Fibroblast of pulmonary artery (primary cell): ENCODE measurements at regions not wholly inside any gene's neighbourhood (a gene's known extent, or its start where the extent isn't known, plus 50 kb on each side); places are given as distances from the start of the nearest gene placed in this dataset.

ENCODE experiments used
- DNase-seq: peaks from one replicate; pipeline ENCODE4 v3.0.0-alpha.2; 2010; ENCODE audit warnings: low read depth
- H3K4me3 ChIP-seq: replicated peaks from 2 replicates; pipeline ENCODE4 v1.5.1; 2011; ENCODE audit warnings: low read depth, mild to moderate bottlenecking, control low read depth, low read length, moderate library complexity
- TF ChIP-seq, protein P1 (sequence below): IDR thresholded peaks from 2 replicates; pipeline ENCODE4 v1.5.1; 2011; ENCODE audit warnings: mild to moderate bottlenecking, control low read depth, low read length, inconsistent platforms; ENCODE audit errors: missing control alignments

DNA sequence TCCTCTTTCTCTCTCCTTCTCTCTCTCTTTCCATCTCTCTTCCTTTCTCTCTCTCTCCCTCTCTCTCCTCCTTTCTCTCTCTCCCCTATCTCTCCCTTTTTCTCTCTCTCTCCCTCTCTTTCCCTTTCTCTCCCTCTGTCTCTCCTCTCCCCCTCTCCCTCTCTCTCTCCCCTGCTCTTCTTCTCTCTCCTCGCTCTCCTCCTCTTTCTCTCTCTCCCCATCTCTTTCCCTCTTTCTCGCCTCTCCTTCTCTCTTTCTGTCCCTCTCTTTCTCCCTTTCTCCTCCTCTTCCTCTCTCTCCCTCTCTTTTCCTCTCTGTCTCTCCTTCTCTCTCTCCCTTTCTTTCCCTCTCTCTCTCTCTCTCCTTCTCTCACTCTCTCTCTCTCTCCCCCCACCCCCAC, 196.6 kb downstream of the UQCRFS1 start:
- TF ChIP-seq, protein P1, sequence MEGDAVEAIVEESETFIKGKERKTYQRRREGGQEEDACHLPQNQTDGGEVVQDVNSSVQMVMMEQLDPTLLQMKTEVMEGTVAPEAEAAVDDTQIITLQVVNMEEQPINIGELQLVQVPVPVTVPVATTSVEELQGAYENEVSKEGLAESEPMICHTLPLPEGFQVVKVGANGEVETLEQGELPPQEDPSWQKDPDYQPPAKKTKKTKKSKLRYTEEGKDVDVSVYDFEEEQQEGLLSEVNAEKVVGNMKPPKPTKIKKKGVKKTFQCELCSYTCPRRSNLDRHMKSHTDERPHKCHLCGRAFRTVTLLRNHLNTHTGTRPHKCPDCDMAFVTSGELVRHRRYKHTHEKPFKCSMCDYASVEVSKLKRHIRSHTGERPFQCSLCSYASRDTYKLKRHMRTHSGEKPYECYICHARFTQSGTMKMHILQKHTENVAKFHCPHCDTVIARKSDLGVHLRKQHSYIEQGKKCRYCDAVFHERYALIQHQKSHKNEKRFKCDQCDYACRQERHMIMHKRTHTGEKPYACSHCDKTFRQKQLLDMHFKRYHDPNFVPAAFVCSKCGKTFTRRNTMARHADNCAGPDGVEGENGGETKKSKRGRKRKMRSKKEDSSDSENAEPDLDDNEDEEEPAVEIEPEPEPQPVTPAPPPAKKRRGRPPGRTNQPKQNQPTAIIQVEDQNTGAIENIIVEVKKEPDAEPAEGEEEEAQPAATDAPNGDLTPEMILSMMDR = no peak
- no peak overlapping the region for H3K4me3 ChIP-seq
- DNase-seq = no peak

DNA sequence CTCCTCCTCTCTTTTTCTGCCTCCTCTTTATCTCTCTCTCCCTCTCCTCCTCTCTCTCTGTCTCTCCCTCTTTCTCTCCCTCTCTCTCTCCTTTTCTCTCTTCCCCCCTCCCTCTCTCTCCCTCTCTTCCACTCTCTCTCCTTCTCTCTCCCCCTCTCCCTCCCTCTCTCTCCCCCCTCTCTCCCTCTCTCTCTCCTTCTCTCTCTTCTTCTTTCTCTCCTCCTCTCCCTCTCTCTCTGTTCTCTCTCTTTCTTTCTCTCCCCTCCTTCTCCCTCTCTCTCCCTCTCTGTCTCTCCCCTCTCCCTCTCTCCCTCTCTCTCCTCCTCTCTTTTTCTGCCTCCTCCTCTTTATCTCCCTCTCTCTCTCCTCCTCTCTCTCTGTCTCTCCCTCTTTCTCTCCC, 197.4 kb downstream of the UQCRFS1 start:
- DNase-seq = no peak
- H3K4me3 ChIP-seq = no peak overlapping the region
- TF ChIP-seq, protein P1 = no peak

DNA sequence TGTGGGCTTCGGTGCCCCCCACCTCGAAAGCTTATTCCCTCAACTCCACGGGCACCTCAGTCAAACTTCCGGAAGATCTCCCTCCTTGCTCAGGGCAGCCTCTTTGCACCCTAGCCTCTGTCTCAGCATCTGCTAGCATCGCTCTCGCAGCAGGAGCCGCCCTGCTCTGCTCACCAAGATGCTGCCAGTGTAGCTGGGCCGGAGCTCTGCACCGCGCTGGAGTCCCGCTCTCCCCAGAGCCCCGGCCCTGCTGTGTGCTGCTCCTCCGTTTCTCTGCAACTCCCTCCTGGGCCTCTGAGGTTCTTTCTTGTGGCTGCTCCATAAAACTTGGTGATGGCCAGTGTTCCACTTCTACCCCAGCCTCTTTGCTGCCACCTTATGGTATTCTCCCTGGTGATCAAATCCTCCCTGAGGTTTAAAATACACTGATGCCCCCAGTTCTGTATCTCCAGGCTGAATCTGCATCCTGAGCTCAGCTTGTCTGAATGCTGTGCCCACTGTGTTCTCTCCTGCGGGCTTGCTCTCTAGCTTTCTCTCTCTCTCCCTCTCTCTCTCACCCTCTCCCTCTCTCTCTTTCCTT, 198.0 kb downstream of the UQCRFS1 start:
- TF ChIP-seq, protein P1 = no peak
- DNase-seq = no peak
- no peak overlapping the region for H3K4me3 ChIP-seq

DNA sequence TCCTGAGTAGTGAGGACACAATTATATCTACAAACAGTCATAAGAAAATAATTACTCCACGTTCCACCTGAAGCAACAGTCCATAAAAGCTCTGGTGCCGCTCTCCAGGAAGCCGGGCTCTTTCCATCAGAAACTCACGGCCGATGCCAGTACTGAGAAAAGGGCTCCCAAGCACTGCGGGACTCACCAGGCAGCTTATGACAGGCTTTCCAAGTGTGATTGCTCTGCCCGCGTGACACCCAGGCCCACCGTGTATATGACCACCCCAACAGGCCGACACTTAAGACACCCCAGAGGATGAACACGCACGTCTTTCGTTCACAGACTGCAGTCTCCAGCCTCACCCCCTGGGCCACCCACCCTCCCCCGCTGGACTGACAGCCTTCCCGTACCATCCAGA, 199.0 kb downstream of the UQCRFS1 start:
- no peak for DNase-seq
- no peak overlapping the region for H3K4me3 ChIP-seq
- TF ChIP-seq, protein P1 = no peak

DNA sequence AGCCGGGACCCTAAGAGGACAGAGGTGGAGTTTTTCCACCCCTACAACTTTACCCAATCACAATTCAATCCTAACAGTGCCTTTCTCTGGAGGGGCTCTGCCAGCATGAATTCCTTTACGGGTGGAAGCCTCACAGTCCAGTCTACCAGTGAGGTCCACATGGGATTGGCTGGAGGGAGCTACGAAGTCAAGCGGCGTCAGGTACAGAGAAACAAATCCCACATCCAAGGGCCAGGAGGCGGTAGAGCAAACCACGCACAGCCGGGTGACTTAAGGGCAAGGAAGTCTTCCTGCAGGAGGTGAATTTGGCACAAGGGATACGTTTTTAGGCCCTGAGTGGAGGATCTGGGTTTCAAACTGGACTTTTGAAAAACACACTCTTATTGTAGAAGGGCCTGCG, 199.6 kb downstream of the UQCRFS1 start:
- no peak overlapping the region for H3K4me3 ChIP-seq
- TF ChIP-seq, protein P1 = no peak
- DNase-seq = no peak

DNA sequence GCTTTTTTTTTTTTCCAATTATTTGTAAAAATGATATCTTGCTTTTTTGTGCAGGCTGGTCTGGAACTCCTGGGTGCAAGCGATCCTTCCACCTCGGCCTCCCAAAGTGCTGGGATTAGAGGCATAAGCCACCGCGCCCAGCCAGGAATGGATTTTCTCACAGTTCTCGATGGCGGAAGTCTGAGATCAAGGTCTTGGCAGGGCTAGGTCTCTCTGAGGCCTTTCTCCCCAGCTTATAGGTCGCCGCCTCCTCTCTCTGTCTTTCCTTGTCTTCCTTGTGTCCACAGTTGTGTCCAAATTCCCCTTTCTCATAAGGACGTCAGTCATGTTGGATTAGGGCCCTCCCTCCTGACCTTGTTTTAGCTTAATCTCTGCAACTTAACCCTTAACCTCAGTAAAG, 200.5 kb downstream of the UQCRFS1 start:
- no peak overlapping the region for H3K4me3 ChIP-seq
- no peak for DNase-seq
- TF ChIP-seq, protein P1 = no peak

DNA sequence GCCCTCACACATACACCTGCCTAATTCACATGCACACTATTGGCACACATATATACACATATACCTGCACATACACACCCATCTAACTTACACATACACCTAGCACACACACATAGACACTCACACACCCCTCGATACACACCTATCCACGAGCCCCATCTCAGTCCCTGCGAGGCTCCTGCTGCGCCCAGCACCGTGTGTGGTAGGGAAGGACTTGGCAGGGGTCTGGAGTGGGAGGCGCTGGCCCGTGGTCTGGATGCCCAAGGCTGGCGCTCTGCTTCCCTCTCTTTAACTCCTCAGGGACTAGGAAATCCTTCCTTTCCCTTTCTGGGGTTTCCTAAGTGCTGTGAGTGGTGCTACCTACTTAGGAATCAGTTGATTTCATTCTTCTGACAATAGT, 202.7 kb downstream of the UQCRFS1 start:
- TF ChIP-seq, protein P1 = no peak
- no peak for DNase-seq
- H3K4me3 ChIP-seq = no peak overlapping the region
